ENCODE measurements at regions not wholly inside any gene's neighbourhood (a gene's known extent, or its start where the extent isn't known, plus 50 kb on each side); places are given as distances from the start of the nearest gene placed in this dataset.
A peak's percentile ranks its signal among the peaks of the same experiment; 100 is the strongest.

- Histone ChIP-seq H3K4me1 (ENCODE audit: control insufficient read depth, insufficient read depth, low read length) (no peaks in the 10 kb centered on the region), H3K36me3 (ENCODE audit: control insufficient read depth in 2 of 2, insufficient read depth in 1 of 2, low read length in 2 of 2) (no peaks in the 10 kb centered on the region), H3K4me3 (ENCODE audit: low read depth, low read length) (no peak overlapping the region), H3K9me3 (ENCODE audit: control insufficient read depth, insufficient read depth, low read depth, low read length) (no peaks in the 10 kb centered on the region), H3K27ac (ENCODE audit: extremely low read depth, low read depth, low read length) (no peak overlapping the region)
- ChIA-PET POLR2A (no interaction called here), CTCF (no interaction called here)
- TF ChIP-seq GLIS1 (tag by site-specific recombination; IDR thresholded peaks at IDR 0.05) (peak; percentile 29; the same call in 1 of the 2 replicates), ZNF580 (tag by site-specific recombination; IDR thresholded peaks at IDR 0.05) (no peak)
These were observed 400.2 kb downstream of the BCL11B start for GRCh38 chr14:98871796-98872195.

- ChIA-PET POLR2A (no interaction called here), CTCF (interaction anchor here (1.0 kb wide), 1 partner anchor 388 kb away, joined by 3 read pairs; no protein-coding TSS in a partner anchor)
These were observed 394.9 kb downstream of the BCL11B start for GRCh38 chr14:98877065-98877464.

GRCh38 chr14:98878282-98878681, 393.7 kb downstream of the BCL11B start:
- no peaks in the 10 kb centered on the region for H3K4me1 ChIP-seq (ENCODE audit: control insufficient read depth, insufficient read depth, low read length)
- H3K36me3 ChIP-seq (ENCODE audit: control insufficient read depth in 2 of 2, insufficient read depth in 1 of 2, low read length in 2 of 2) = no peaks in the 10 kb centered on the region
- H3K9me3 ChIP-seq (ENCODE audit: control insufficient read depth, insufficient read depth, low read depth, low read length) = no peaks in the 10 kb centered on the region; the same call in 1 of the 2 replicates
- no peak overlapping the region for H3K4me3 ChIP-seq (ENCODE audit: low read depth, low read length)
- H3K27ac ChIP-seq (ENCODE audit: extremely low read depth, low read depth, low read length) = no peak overlapping the region
- ChIA-PET CTCF (no interaction called here), POLR2A (no interaction called here)
- no peak for TF ChIP-seq GLIS2 (tag by site-specific recombination; IDR thresholded peaks at IDR 0.05)
- TF ChIP-seq ZNF223 (tag by site-specific recombination; IDR thresholded peaks at IDR 0.05) = no peak
- no peak for TF ChIP-seq ZEB2 (tag by site-specific recombination; IDR thresholded peaks at IDR 0.05)
- no peak for TF ChIP-seq ZBTB21 (tag by site-specific recombination; IDR thresholded peaks at IDR 0.05)
- no peak for TF ChIP-seq SP2 (tag by site-specific recombination; IDR thresholded peaks at IDR 0.05)
- no peak for TF ChIP-seq ZNF677 (tag by site-specific recombination; IDR thresholded peaks at IDR 0.05)
- TF ChIP-seq ZNF19 (tag by site-specific recombination; IDR thresholded peaks at IDR 0.05; ENCODE audit: low read depth) = no peak
- TF ChIP-seq ZNF433 (tag by site-specific recombination; IDR thresholded peaks at IDR 0.05; ENCODE audit: low read depth) = no peak
- TF ChIP-seq ZNF843 (tag by site-specific recombination; IDR thresholded peaks at IDR 0.05) = no peak
- TF ChIP-seq ZNF529 (tag by site-specific recombination; IDR thresholded peaks at IDR 0.05; ENCODE audit: insufficient replicate concordance) = no peak
- TF ChIP-seq ZNF292 (tag by site-specific recombination; IDR thresholded peaks at IDR 0.05; ENCODE audit: borderline replicate concordance, low read depth) = no peak
- no peak for TF ChIP-seq CTCF (tag by site-specific recombination; IDR thresholded peaks at IDR 0.05)
- no peak for TF ChIP-seq ZBTB20 (tag by site-specific recombination; IDR thresholded peaks at IDR 0.05)
- TF ChIP-seq RBAK (tag by site-specific recombination; IDR thresholded peaks at IDR 0.05) = no peak
- no peak for TF ChIP-seq ZFP3 (tag by site-specific recombination; IDR thresholded peaks at IDR 0.05; ENCODE audit: low read depth)

More at GRCh38 chr14:98877065-98877464, 394.9 kb downstream of the BCL11B start:
- H3K4me1 ChIP-seq (ENCODE audit: control insufficient read depth, insufficient read depth, low read length) = no peaks in the 10 kb centered on the region
- TF ChIP-seq ZNF140 (tag by site-specific recombination; IDR thresholded peaks at IDR 0.05) (no peak), ZNF555 (tag by site-specific recombination; conservative IDR thresholded peaks at IDR 0.05) (no peak), ZNF518A (tag by site-specific recombination; conservative IDR thresholded peaks at IDR 0.05; ENCODE audit: low read depth) (no peak)
- no peaks in the 10 kb centered on the region; the same call in 1 of the 2 replicates for H3K9me3 ChIP-seq (ENCODE audit: control insufficient read depth, insufficient read depth, low read depth, low read length)
- no peak overlapping the region for H3K27ac ChIP-seq (ENCODE audit: extremely low read depth, low read depth, low read length)
- H3K36me3 ChIP-seq (ENCODE audit: control insufficient read depth in 2 of 2, insufficient read depth in 1 of 2, low read length in 2 of 2) = no peaks in the 10 kb centered on the region
- no peak overlapping the region for H3K4me3 ChIP-seq (ENCODE audit: low read depth, low read length)
